Astrocyte (in vitro differentiated cells and primary cell): ENCODE measurements at regions not wholly inside any gene's neighbourhood (a gene's known extent, or its start where the extent isn't known, plus 50 kb on each side); places are given as distances from the start of the nearest gene placed in this dataset.

ENCODE experiments used
- EZH2 ChIP-seq: IDR thresholded peaks from 2 replicates; pipeline ENCODE4 v1.6.1; 2012; ENCODE audit warnings: mild to moderate bottlenecking, low read length, inconsistent platforms; ENCODE audit not compliant: insufficient read depth
- TF ChIP-seq, protein P1 (sequence below): IDR thresholded peaks from 2 replicates; pipeline ENCODE4 v1.5.1; 2011; ENCODE audit warnings: low read depth, mild to moderate bottlenecking, inconsistent platforms, low read length, moderate library complexity; ENCODE audit not compliant: insufficient read depth

- TF ChIP-seq, protein P1, sequence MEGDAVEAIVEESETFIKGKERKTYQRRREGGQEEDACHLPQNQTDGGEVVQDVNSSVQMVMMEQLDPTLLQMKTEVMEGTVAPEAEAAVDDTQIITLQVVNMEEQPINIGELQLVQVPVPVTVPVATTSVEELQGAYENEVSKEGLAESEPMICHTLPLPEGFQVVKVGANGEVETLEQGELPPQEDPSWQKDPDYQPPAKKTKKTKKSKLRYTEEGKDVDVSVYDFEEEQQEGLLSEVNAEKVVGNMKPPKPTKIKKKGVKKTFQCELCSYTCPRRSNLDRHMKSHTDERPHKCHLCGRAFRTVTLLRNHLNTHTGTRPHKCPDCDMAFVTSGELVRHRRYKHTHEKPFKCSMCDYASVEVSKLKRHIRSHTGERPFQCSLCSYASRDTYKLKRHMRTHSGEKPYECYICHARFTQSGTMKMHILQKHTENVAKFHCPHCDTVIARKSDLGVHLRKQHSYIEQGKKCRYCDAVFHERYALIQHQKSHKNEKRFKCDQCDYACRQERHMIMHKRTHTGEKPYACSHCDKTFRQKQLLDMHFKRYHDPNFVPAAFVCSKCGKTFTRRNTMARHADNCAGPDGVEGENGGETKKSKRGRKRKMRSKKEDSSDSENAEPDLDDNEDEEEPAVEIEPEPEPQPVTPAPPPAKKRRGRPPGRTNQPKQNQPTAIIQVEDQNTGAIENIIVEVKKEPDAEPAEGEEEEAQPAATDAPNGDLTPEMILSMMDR = no peak
- TF ChIP-seq EZH2 = no peak
These were observed 670.6 kb downstream of the BCL11A start for GRCh38 chr2:59882822-59883221.
